ENCODE measurements at regions not wholly inside any gene's neighbourhood (a gene's known extent, or its start where the extent isn't known, plus 50 kb on each side); places are given as distances from the start of the nearest gene placed in this dataset.

DNA sequence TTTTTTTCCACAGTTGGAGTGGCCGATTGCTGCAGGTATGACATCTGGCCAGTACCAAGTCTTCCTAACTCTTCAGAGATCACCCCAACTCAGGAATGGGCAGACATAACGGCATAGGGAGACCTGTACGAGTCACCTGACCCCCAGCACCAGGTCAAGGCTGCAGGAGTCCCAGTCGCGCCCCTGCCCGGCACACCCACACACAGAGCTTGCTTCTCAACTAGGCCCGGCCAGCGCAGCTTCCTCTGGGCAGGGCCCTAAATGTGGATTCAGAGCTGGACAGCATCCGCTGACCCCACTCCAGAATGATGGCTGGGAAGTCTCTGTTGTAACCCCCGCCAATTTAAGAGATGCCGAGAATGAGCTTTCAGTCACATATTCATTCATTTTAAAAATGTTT, 58.8 kb upstream of the CLDN14 start:
- no peaks in the 10 kb centered on the region for H3K36me3 Mint-ChIP-seq
- H3K4me1 Mint-ChIP-seq: peaks cover 32% of the 10 kb centered on the region
- H3K9me3 Mint-ChIP-seq: no peaks in the 10 kb centered on the region
- ChIA-PET POLR2A (no interaction called here), CTCF (no interaction called here)
- H3K27ac Mint-ChIP-seq: no peak overlapping the region
- H3K27me3 Mint-ChIP-seq (ENCODE audit: low read depth): peaks cover 6% of the 10 kb centered on the region; the same call in 1 of the 2 replicates
- ATAC-seq (no peak), DNase-seq (ENCODE audit: low spot score) (no peak)
- no peak overlapping the region for H3K4me3 Mint-ChIP-seq
- TF ChIP-seq OVOL2 (CRISPR knock-in tag; IDR thresholded peaks at IDR 0.05; ENCODE audit: borderline replicate concordance) (no peak), ATF1 (CRISPR knock-in tag; IDR thresholded peaks at IDR 0.05) (no peak), SMAD4 (CRISPR knock-in tag; IDR thresholded peaks at IDR 0.05) (no peak), KAT7 (CRISPR knock-in tag; IDR thresholded peaks at IDR 0.05; ENCODE audit: borderline replicate concordance) (no peak), NFE2L1 (CRISPR knock-in tag; IDR thresholded peaks at IDR 0.05) (no peak), PRDM15 (CRISPR knock-in tag; IDR thresholded peaks at IDR 0.05) (no peak), FOXJ3 (CRISPR knock-in tag; IDR thresholded peaks at IDR 0.05; ENCODE audit: borderline replicate concordance) (no peak), ZNF263 (CRISPR knock-in tag; IDR thresholded peaks at IDR 0.05; ENCODE audit: low read depth) (no peak), MLX (CRISPR knock-in tag; IDR thresholded peaks at IDR 0.05) (no peak), FOXP1 (CRISPR knock-in tag; IDR thresholded peaks at IDR 0.05; ENCODE audit: borderline replicate concordance) (no peak), GTF2I (CRISPR knock-in tag; conservative IDR thresholded peaks at IDR 0.05) (no peak), ATF6 (CRISPR knock-in tag; IDR thresholded peaks at IDR 0.05) (no peak), MXD4 (CRISPR knock-in tag; IDR thresholded peaks at IDR 0.05; ENCODE audit: borderline replicate concordance) (no peak), FOXK1 (CRISPR knock-in tag; IDR thresholded peaks at IDR 0.05) (no peak)
- TF ChIP-seq, protein P1, sequence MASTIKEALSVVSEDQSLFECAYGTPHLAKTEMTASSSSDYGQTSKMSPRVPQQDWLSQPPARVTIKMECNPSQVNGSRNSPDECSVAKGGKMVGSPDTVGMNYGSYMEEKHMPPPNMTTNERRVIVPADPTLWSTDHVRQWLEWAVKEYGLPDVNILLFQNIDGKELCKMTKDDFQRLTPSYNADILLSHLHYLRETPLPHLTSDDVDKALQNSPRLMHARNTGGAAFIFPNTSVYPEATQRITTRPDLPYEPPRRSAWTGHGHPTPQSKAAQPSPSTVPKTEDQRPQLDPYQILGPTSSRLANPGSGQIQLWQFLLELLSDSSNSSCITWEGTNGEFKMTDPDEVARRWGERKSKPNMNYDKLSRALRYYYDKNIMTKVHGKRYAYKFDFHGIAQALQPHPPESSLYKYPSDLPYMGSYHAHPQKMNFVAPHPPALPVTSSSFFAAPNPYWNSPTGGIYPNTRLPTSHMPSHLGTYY (CRISPR knock-in tag; IDR thresholded peaks at IDR 0.05): no peak
- TF ChIP-seq, protein P2, sequence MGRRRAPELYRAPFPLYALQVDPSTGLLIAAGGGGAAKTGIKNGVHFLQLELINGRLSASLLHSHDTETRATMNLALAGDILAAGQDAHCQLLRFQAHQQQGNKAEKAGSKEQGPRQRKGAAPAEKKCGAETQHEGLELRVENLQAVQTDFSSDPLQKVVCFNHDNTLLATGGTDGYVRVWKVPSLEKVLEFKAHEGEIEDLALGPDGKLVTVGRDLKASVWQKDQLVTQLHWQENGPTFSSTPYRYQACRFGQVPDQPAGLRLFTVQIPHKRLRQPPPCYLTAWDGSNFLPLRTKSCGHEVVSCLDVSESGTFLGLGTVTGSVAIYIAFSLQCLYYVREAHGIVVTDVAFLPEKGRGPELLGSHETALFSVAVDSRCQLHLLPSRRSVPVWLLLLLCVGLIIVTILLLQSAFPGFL (CRISPR knock-in tag; IDR thresholded peaks at IDR 0.05; ENCODE audit: borderline replicate concordance): no peak
- TF ChIP-seq, protein P3, sequence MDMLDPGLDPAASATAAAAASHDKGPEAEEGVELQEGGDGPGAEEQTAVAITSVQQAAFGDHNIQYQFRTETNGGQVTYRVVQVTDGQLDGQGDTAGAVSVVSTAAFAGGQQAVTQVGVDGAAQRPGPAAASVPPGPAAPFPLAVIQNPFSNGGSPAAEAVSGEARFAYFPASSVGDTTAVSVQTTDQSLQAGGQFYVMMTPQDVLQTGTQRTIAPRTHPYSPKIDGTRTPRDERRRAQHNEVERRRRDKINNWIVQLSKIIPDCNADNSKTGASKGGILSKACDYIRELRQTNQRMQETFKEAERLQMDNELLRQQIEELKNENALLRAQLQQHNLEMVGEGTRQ (CRISPR knock-in tag; IDR thresholded peaks at IDR 0.05): no peak
- TF ChIP-seq, protein P4, sequence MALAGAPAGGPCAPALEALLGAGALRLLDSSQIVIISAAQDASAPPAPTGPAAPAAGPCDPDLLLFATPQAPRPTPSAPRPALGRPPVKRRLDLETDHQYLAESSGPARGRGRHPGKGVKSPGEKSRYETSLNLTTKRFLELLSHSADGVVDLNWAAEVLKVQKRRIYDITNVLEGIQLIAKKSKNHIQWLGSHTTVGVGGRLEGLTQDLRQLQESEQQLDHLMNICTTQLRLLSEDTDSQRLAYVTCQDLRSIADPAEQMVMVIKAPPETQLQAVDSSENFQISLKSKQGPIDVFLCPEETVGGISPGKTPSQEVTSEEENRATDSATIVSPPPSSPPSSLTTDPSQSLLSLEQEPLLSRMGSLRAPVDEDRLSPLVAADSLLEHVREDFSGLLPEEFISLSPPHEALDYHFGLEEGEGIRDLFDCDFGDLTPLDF (CRISPR knock-in tag; IDR thresholded peaks at IDR 0.05): no peak
- TF ChIP-seq, protein P5, sequence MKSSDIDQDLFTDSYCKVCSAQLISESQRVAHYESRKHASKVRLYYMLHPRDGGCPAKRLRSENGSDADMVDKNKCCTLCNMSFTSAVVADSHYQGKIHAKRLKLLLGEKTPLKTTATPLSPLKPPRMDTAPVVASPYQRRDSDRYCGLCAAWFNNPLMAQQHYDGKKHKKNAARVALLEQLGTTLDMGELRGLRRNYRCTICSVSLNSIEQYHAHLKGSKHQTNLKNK (CRISPR knock-in tag; IDR thresholded peaks at IDR 0.05): no peak

All from WTC11 (cell line).